ENCODE measurements at regions not wholly inside any gene's neighbourhood (a gene's known extent, or its start where the extent isn't known, plus 50 kb on each side); places are given as distances from the start of the nearest gene placed in this dataset.

DNA sequence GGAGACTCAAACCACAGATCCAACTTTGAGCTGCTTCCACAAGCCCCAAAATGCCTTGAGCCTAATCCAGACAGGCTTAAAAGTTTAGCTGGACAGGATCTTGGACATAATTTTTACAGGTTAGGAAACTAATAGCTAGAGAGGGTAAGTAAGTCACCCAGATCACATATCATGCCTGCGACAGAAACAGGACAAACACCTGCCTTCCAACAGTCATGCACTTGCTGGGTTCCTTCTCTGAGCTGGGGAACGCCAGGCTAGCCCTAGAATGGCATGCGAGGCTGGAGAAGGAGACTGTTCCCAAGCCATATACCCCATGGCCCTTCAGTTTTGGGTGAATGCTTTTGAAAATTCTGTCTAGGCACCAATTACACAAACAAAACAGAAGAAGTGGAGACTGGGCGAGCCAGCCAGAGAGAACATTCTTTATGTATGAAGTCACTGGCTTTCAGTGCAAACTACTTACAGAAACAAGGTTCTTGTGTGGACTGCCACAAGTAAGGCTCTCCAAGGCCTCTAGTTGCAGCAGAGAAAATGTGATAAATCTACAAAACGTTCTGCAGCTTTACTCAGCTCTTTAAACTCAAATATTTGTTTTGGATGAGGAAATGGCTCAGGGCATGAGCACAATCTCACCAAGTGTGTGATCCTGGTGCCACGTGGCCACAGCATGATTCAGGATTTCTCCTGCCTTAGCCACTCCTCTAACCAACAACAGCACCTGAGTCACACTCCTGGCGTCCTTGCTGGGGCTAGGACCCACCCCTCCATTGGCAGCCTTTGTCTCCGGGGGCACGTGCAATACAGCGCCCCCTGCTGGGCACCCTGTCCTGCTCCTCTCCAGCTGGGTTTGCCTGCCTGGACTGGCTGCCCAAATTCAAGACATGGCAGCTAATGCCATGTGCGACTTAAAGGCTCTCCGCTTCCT, 73.4 kb upstream of the UBL3 start:
- no peak overlapping the region for H3K27ac ChIP-seq (ENCODE audit: low read depth, low read length, poor library complexity, severe bottlenecking)
- H3K9me3 ChIP-seq (ENCODE audit: low read depth, low read length, poor library complexity, severe bottlenecking): no peaks in the 10 kb centered on the region
- POLR2A ChIA-PET (ENCODE audit: low non-redundant PET): interaction anchor here (0.6 kb wide), 1 partner anchor 266 kb away, joined by 5 read pairs; no protein-coding TSS in a partner anchor
- DNase-seq (ENCODE audit: low spot score): peak; percentile 60
- H3K4me1 ChIP-seq (ENCODE audit: insufficient read depth, low read length, poor library complexity, severe bottlenecking): peaks cover 4% of the 10 kb centered on the region
- H3K27me3 ChIP-seq (replicated peaks; ENCODE audit: insufficient read depth, low read depth, low read length, poor library complexity): no peaks in the 10 kb centered on the region
- no peak for TF ChIP-seq EZH2 (IDR thresholded peaks at IDR 0.05; ENCODE audit: borderline replicate concordance, low read depth, low read length, poor library complexity, severe bottlenecking)
- TF ChIP-seq, protein P1, sequence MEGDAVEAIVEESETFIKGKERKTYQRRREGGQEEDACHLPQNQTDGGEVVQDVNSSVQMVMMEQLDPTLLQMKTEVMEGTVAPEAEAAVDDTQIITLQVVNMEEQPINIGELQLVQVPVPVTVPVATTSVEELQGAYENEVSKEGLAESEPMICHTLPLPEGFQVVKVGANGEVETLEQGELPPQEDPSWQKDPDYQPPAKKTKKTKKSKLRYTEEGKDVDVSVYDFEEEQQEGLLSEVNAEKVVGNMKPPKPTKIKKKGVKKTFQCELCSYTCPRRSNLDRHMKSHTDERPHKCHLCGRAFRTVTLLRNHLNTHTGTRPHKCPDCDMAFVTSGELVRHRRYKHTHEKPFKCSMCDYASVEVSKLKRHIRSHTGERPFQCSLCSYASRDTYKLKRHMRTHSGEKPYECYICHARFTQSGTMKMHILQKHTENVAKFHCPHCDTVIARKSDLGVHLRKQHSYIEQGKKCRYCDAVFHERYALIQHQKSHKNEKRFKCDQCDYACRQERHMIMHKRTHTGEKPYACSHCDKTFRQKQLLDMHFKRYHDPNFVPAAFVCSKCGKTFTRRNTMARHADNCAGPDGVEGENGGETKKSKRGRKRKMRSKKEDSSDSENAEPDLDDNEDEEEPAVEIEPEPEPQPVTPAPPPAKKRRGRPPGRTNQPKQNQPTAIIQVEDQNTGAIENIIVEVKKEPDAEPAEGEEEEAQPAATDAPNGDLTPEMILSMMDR (conservative IDR thresholded peaks at IDR 0.05; ENCODE audit: low read depth, low read length): peak; percentile 87
- no peak overlapping the region for H3K4me3 ChIP-seq (ENCODE audit: low read depth, low read length, poor library complexity, severe bottlenecking)
- CTCF ChIA-PET: no interaction called here
- intact Hi-C loops (cut with micrococcal nuclease; ENCODE audit: unreplicated experiment): loop anchor here (10.0 kb wide), 1 partner anchor 149 kb away; no protein-coding TSS in a partner anchor
- H3K36me3 ChIP-seq (ENCODE audit: insufficient read depth, low read length, poor library complexity, severe bottlenecking): no peaks in the 10 kb centered on the region
- BruUV-seq (replicated peaks): no TSS peak

DNA sequence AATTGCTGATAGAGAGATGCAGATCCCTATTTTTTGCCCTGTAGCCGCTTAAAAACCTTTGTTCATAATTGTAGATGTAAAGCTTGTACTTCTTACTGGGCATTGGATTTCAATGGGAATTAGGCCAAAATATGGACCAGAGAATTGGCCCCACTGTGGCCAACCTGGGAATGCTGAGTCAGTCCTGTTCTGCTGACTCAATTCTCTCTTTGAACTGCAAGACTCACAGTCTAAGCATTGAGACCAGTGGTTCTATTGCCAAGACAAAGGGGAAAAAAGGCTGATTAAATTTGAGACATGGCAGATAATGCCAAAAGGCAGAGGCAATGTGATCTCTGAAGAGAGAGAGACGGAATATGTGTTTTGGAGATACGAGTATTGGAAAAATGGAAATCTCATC, 72.5 kb upstream of the UBL3 start:
- H3K27ac ChIP-seq (ENCODE audit: low read depth, low read length, poor library complexity, severe bottlenecking): no peak overlapping the region
- TF ChIP-seq, protein P1 (conservative IDR thresholded peaks at IDR 0.05; ENCODE audit: low read depth, low read length): no peak
- no peak for TF ChIP-seq EZH2 (IDR thresholded peaks at IDR 0.05; ENCODE audit: borderline replicate concordance, low read depth, low read length, poor library complexity, severe bottlenecking)
- H3K4me1 ChIP-seq (ENCODE audit: insufficient read depth, low read length, poor library complexity, severe bottlenecking): peaks cover 4% of the 10 kb centered on the region
- H3K4me3 ChIP-seq (ENCODE audit: low read depth, low read length, poor library complexity, severe bottlenecking): no peak overlapping the region
- H3K9me3 ChIP-seq (ENCODE audit: low read depth, low read length, poor library complexity, severe bottlenecking): no peaks in the 10 kb centered on the region
- POLR2A ChIA-PET (ENCODE audit: low non-redundant PET): interaction anchor here (0.6 kb wide), 1 partner anchor 490 kb away, joined by 5 read pairs; no protein-coding TSS in a partner anchor
- intact Hi-C loops (cut with micrococcal nuclease; ENCODE audit: unreplicated experiment): loop anchor here (10.0 kb wide), 1 partner anchor 148 kb away; no protein-coding TSS in a partner anchor
- CTCF ChIA-PET: no interaction called here
- BruUV-seq (replicated peaks): no TSS peak
- no peaks in the 10 kb centered on the region for H3K36me3 ChIP-seq (ENCODE audit: insufficient read depth, low read length, poor library complexity, severe bottlenecking)
- DNase-seq (ENCODE audit: low spot score): no peak
- no peaks in the 10 kb centered on the region for H3K27me3 ChIP-seq (replicated peaks; ENCODE audit: insufficient read depth, low read depth, low read length, poor library complexity)

DNA sequence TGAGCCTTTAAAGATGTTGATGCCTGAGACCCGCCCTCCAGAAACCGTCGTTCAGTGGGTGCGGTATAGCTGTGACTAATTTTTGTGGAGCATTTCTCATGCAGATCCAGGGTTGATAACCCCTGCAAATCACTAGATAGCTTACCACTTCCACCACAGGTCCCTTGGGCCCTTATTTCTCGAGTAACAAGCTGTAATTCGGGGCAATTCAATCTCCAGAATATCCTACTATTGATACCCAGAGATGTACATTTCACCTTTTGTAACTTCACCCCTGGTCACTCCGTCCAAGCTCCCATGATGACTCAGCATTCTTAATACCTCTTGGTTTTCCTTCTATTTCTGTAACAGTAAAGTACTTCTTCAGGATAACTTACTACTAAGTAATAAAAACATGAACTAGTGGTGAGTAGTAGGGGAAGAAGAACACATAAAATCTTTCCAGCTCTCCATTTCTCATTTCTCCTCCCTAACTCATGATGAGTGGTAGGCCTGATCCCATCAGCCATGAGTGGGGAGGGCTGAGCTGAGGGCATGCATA, 71.9 kb upstream of the UBL3 start:
- Histone ChIP-seq H3K4me3 (ENCODE audit: low read depth, low read length, poor library complexity, severe bottlenecking) (no peak overlapping the region), H3K9me3 (ENCODE audit: low read depth, low read length, poor library complexity, severe bottlenecking) (no peaks in the 10 kb centered on the region), H3K36me3 (ENCODE audit: insufficient read depth, low read length, poor library complexity, severe bottlenecking) (no peaks in the 10 kb centered on the region), H3K27ac (ENCODE audit: low read depth, low read length, poor library complexity, severe bottlenecking) (no peak overlapping the region), H3K27me3 (replicated peaks; ENCODE audit: insufficient read depth, low read depth, low read length, poor library complexity) (no peaks in the 10 kb centered on the region), H3K4me1 (ENCODE audit: insufficient read depth, low read length, poor library complexity, severe bottlenecking) (peaks cover 4% of the 10 kb centered on the region)
- no TSS peak for BruUV-seq (replicated peaks)
- POLR2A ChIA-PET (ENCODE audit: low non-redundant PET): interaction anchor here (0.6 kb wide), 1 partner anchor 491 kb away, joined by 5 read pairs; no protein-coding TSS in a partner anchor
- CTCF ChIA-PET: no interaction called here
- no peak for DNase-seq (ENCODE audit: low spot score)
- TF ChIP-seq, protein P1 (conservative IDR thresholded peaks at IDR 0.05; ENCODE audit: low read depth, low read length): no peak
- no peak for TF ChIP-seq EZH2 (IDR thresholded peaks at IDR 0.05; ENCODE audit: borderline replicate concordance, low read depth, low read length, poor library complexity, severe bottlenecking)
- intact Hi-C loops (cut with micrococcal nuclease; ENCODE audit: unreplicated experiment): loop anchor here (10.0 kb wide), 1 partner anchor 148 kb away; no protein-coding TSS in a partner anchor
